Tibial nerve (tissue), 4 donors: ENCODE measurements at regions not wholly inside any gene's neighbourhood (a gene's known extent, or its start where the extent isn't known, plus 50 kb on each side); places are given as distances from the start of the nearest gene placed in this dataset.
"Not testable (repeated sequence)": the region's sequence is repeated elsewhere in the genome, so short reads cannot be mapped to it uniquely, and the experiment has no call there.

Experiments used
- DNase-seq, 2 donors: peaks; one replicate each; pipeline ENCODE4 v3.0.0-alpha.2; 2019; ENCODE audit warnings: low spot score in 2 of 2
- H3K27ac ChIP-seq, 4 donors: fragments of 200-600 bp; sonication (generic) in 3 of 4; one replicate each; pipeline ENCODE4 v1.5.1; 2017 to 2019; ENCODE audit warnings: mild to moderate bottlenecking in 1 of 4
- H3K27me3 ChIP-seq, 2 donors: fragments of 200-600 bp; sonication (generic) in 1 of 2; one replicate each; pipeline versions ENCODE4 v1.5.1 to v1.6.0; 2017 to 2019
- H3K36me3 ChIP-seq, 3 donors: fragments of 200-600 bp; sonication (generic); one replicate each; pipeline ENCODE4 v1.5.1; 2018 to 2019
- H3K4me1 ChIP-seq, 4 donors: fragments of 200-600 bp; sonication (generic) in 3 of 4; one replicate each; pipeline ENCODE4 v1.5.1; 2017 to 2019
- H3K4me3 ChIP-seq, 4 donors: fragments of 200-600 bp; sonication (generic) in 3 of 4; one replicate each; pipeline ENCODE4 v1.5.1; 2017 to 2019; ENCODE audit warnings: mild to moderate bottlenecking in 1 of 4, moderate library complexity in 1 of 4
- H3K9me3 ChIP-seq, 4 donors: fragments of 200-600 bp; sonication (generic) in 3 of 4; one replicate each; pipeline ENCODE4 v1.5.1; 2017 to 2019
- CTCF ChIP-seq, 5 experiments: fragments of 200-600 bp in 3 of 5; fragments of 450-650 bp in 2 of 5; sonication (generic) in 3 of 5; IDR thresholded peaks; one replicate each; pipeline ENCODE4 v1.5.1; 2016 to 2019; ENCODE audit warnings: antibody characterized with exemption in 5 of 5, mild to moderate bottlenecking in 3 of 5, moderate library complexity in 2 of 5
- EP300 ChIP-seq, 2 donors: sonication (generic); formaldehyde crosslinking; IDR thresholded peaks; one replicate each; pipeline ENCODE4 v1.6.1; 2017; ENCODE audit warnings: antibody characterized with exemption in 2 of 2, mild to moderate bottlenecking in 1 of 2
- POLR2A ChIP-seq, 2 donors: fragments of 450-650 bp; IDR thresholded peaks; one replicate each; pipeline ENCODE4 v1.6.1; 2017; ENCODE audit warnings: antibody characterized with exemption in 2 of 2, mild to moderate bottlenecking in 2 of 2, moderate library complexity in 2 of 2
- WGBS, 2 donors: methylation state at CpG; one replicate each; pipeline ENCODE4 v1.1.5; 2018; 5-methylcytosine and 5-hydroxymethylcytosine counted together

DNA sequence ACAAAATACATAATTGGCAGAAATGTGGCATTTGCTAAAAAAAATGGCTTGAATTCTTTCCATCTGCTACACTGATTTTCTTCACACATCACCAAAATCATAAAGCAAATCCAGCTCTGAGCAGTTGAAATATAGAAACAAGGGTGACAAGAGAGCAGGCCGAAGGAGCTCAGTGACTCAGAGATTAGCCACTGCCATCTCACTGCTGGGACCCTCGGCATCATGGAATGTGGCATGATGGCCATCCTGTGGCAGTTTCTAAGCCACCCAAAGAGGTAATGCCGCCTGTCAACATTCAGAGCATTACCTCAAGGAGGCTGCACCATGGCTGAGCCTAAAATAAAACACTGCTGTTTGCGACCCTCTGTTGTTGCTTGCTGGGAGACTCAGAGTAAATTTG is 80.5 kb upstream of the OSBPL11 start:
- Histone ChIP-seq H3K9me3 (no peaks in the 10 kb centered on the region), H3K36me3 (no peaks in the 10 kb centered on the region), H3K27ac (no peak overlapping the region), H3K27me3 (no peaks in the 10 kb centered on the region), H3K4me3 (no peak overlapping the region), H3K4me1 (no peaks in the 10 kb centered on the region)
- no peak for DNase-seq
- TF ChIP-seq EP300 (IDR thresholded peaks at IDR 0.05), result no peak
- no peak for TF ChIP-seq POLR2A (IDR thresholded peaks at IDR 0.05)
- 66 to 70% methylated on average over 4 of the region's 4 CpGs for WGBS, 2 donors

DNA sequence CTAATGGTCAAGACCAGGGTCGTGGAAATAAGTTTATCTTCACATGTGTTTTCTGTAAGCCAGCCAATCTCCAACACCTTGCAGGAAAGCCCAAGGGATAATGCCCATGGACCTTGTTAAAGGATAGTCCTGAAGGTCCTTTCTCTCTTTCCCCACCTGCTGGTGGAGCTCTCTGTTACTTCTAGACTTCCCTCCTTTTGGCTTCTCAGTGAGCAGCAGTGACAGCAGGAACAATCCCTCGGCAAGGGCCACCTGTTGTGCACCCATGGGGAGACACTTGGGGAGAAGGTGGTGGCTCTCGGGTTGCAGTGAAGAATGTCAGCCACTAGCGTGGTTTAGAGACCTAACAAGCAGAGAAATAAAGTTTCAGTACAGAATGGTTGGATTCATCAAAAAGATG is 84.0 kb upstream of the OSBPL11 start:
- H3K4me1 ChIP-seq, result no peaks in the 10 kb centered on the region
- no peaks in the 10 kb centered on the region for H3K36me3 ChIP-seq
- H3K9me3 ChIP-seq, result no peaks in the 10 kb centered on the region
- no peak for DNase-seq
- 81 to 93% methylated on average over 4 of the region's 4 CpGs for WGBS, 2 donors
- H3K27me3 ChIP-seq, result no peaks in the 10 kb centered on the region
- H3K4me3 ChIP-seq, result no peak overlapping the region
- TF ChIP-seq CTCF (IDR thresholded peaks at IDR 0.05) (no peak), EP300 (IDR thresholded peaks at IDR 0.05) (no peak), POLR2A (IDR thresholded peaks at IDR 0.05) (no peak)
- H3K27ac ChIP-seq, result no peak overlapping the region

- Histone ChIP-seq H3K27me3 (no peaks in the 10 kb centered on the region), H3K4me1 (no peaks in the 10 kb centered on the region), H3K4me3 (no peak overlapping the region), H3K9me3 (no peaks in the 10 kb centered on the region), H3K27ac (no peak overlapping the region), H3K36me3 (no peaks in the 10 kb centered on the region)
- 92 to 98% methylated on average over 11 of the region's 11 CpGs for WGBS, 2 donors
- no peak for TF ChIP-seq EP300 (IDR thresholded peaks at IDR 0.05)
- no peak for TF ChIP-seq CTCF (IDR thresholded peaks at IDR 0.05)
- TF ChIP-seq POLR2A (IDR thresholded peaks at IDR 0.05), result no peak
- no peak for DNase-seq
These were observed 85.8 kb upstream of the OSBPL11 start for GRCh38 chr3:125681146-125681545.

DNA sequence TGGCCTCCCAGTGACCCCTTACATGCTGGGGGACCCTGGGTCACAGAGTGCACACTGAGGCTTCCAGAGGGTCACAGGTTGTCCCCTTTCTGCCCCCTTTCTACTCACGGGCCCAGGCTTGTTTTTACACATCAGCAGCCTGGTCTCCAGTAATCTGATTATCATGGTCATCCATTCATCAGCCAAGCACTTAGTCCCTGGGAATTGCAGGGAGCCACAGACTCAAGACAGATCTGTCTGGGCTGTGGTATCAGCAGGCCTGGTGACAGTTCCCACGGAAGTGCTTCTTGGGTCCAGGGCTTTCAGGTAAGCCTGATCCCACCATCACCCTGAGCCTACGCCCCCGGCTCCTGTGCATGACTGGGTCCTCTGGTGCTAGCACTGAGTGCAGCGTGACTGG is 86.6 kb upstream of the OSBPL11 start:
- not testable (repeated sequence) for H3K4me1 ChIP-seq

GRCh38 chr3:125682610-125683009 is 87.3 kb upstream of the OSBPL11 start:
- not testable (repeated sequence) for H3K9me3 ChIP-seq, H3K27me3 ChIP-seq, H3K4me1 ChIP-seq, H3K36me3 ChIP-seq, H3K4me3 ChIP-seq, H3K27ac ChIP-seq
- DNase-seq, result peak in 1 of 2 donors; percentile 22
- 20 to 59% methylated on average over 1 to 4 of the region's 4 CpGs for WGBS, 2 donors

More for the DNA sequence above, 86.6 kb upstream of the OSBPL11 start:
- not testable (repeated sequence) for H3K27me3 ChIP-seq, DNase-seq, H3K36me3 ChIP-seq, H3K4me3 ChIP-seq, H3K9me3 ChIP-seq, H3K27ac ChIP-seq
- 85 to 94% methylated on average over 3 of the region's 5 CpGs for WGBS, 2 donors

GRCh38 chr3:125683067-125683829 is 88.0 kb upstream of the OSBPL11 start:
- Histone ChIP-seq H3K27ac (no peak overlapping the region), H3K36me3 (no peaks in the 10 kb centered on the region), H3K4me3 (no peak overlapping the region), H3K27me3 (no peaks in the 10 kb centered on the region), H3K4me1 (no peaks in the 10 kb centered on the region), H3K9me3 (no peaks in the 10 kb centered on the region)
- TF ChIP-seq CTCF (IDR thresholded peaks at IDR 0.05), result no peak
- no peak for DNase-seq
- WGBS, 2 donors, result 27 to 45% methylated on average over 6 to 7 of the region's 9 CpGs

GRCh38 chr3:125684199-125684598 is 88.9 kb upstream of the OSBPL11 start:
- H3K36me3 ChIP-seq, result no peaks in the 10 kb centered on the region
- TF ChIP-seq POLR2A (IDR thresholded peaks at IDR 0.05) (no peak), CTCF (IDR thresholded peaks at IDR 0.05) (peak in 1 of 5 experiments; percentile 10), EP300 (IDR thresholded peaks at IDR 0.05) (no peak)
- H3K4me1 ChIP-seq, result no peaks in the 10 kb centered on the region
- H3K27ac ChIP-seq, result no peak overlapping the region
- H3K27me3 ChIP-seq, result no peaks in the 10 kb centered on the region
- no peaks in the 10 kb centered on the region for H3K9me3 ChIP-seq
- DNase-seq, result no peak
- 49 to 57% methylated on average over 11 of the region's 11 CpGs for WGBS, 2 donors
- no peak overlapping the region for H3K4me3 ChIP-seq

DNA sequence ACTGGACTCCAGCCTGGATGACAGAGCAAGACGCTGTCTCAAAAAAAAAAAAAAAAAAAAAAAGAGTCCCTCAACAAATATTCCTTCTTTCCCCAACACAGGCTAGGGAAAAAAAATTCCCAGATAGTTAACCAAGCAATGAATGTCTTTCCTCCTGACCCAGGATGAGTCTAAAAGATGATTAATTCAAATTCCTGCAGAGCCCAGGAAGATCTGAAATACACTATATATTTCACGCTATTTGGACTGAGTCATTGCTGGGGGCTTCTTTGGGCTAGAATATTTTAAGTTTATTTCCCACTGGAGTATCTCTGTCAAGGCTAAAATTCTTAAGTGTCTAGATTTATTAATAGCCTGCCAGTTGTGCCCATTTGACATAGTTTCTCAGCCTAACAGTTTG is 90.4 kb upstream of the OSBPL11 start:
- WGBS, 2 donors, result 62 to 63% methylated on average over 2 of the region's 2 CpGs
- H3K4me1 ChIP-seq, H3K9me3 ChIP-seq: not testable (repeated sequence)

More for the DNA sequence above, 90.4 kb upstream of the OSBPL11 start:
- H3K36me3 ChIP-seq, H3K4me3 ChIP-seq, H3K27me3 ChIP-seq, DNase-seq, H3K27ac ChIP-seq: not testable (repeated sequence)
